Choroid plexus epithelial cell (primary cell): ENCODE measurements at regions not wholly inside any gene's neighbourhood (a gene's known extent, or its start where the extent isn't known, plus 50 kb on each side); places are given as distances from the start of the nearest gene placed in this dataset.
"Not testable (repeated sequence)": the region's sequence is repeated elsewhere in the genome, so short reads cannot be mapped to it uniquely, and the experiment has no call there.

Experiments
- DNase-seq: peaks from one replicate; pipeline ENCODE4 v3.0.0-alpha.2; 2010; ENCODE audit warnings: low read depth
- H3K4me3 ChIP-seq: 2 replicates; pipeline ENCODE4 v1.5.1; 2011; ENCODE audit warnings: low read depth, mild to moderate bottlenecking, control low read depth, low read length, moderate library complexity
- CTCF ChIP-seq: conservative IDR thresholded peaks from 2 replicates; pipeline ENCODE4 v1.5.1; 2011; ENCODE audit warnings: low read depth, mild to moderate bottlenecking, control low read depth, inconsistent platforms, low read length, moderate library complexity

GRCh38 chr4:14920759-14921320 lies 81.4 kb upstream of the CPEB2 start:
- no peak for DNase-seq
- H3K4me3 ChIP-seq = no peak overlapping the region
- TF ChIP-seq CTCF = no peak

GRCh38 chr4:14921781-14922180 lies 80.5 kb upstream of the CPEB2 start:
- not testable (repeated sequence) for H3K4me3 ChIP-seq, DNase-seq

GRCh38 chr4:14924076-14924811 lies 78.0 kb upstream of the CPEB2 start:
- no peak for DNase-seq
- no peak overlapping the region for H3K4me3 ChIP-seq
- no peak for TF ChIP-seq CTCF

GRCh38 chr4:14924812-14925344 lies 77.4 kb upstream of the CPEB2 start:
- DNase-seq = no peak
- H3K4me3 ChIP-seq = no peak overlapping the region
- no peak for TF ChIP-seq CTCF

- no peak for TF ChIP-seq CTCF
- DNase-seq = no peak
- no peak overlapping the region for H3K4me3 ChIP-seq
Measured at GRCh38 chr4:14925471-14925870, 76.8 kb upstream of the CPEB2 start.

- DNase-seq = no peak
- no peak for TF ChIP-seq CTCF
- no peak overlapping the region for H3K4me3 ChIP-seq
Measured at GRCh38 chr4:14926368-14926767, 75.9 kb upstream of the CPEB2 start.

- H3K4me3 ChIP-seq = no peak overlapping the region
- no peak for TF ChIP-seq CTCF
- DNase-seq = no peak
Measured at GRCh38 chr4:14928035-14928434, 74.2 kb upstream of the CPEB2 start.
